ENCODE measurements at regions not wholly inside any gene's neighbourhood (a gene's known extent, or its start where the extent isn't known, plus 50 kb on each side); places are given as distances from the start of the nearest gene placed in this dataset.

DNA sequence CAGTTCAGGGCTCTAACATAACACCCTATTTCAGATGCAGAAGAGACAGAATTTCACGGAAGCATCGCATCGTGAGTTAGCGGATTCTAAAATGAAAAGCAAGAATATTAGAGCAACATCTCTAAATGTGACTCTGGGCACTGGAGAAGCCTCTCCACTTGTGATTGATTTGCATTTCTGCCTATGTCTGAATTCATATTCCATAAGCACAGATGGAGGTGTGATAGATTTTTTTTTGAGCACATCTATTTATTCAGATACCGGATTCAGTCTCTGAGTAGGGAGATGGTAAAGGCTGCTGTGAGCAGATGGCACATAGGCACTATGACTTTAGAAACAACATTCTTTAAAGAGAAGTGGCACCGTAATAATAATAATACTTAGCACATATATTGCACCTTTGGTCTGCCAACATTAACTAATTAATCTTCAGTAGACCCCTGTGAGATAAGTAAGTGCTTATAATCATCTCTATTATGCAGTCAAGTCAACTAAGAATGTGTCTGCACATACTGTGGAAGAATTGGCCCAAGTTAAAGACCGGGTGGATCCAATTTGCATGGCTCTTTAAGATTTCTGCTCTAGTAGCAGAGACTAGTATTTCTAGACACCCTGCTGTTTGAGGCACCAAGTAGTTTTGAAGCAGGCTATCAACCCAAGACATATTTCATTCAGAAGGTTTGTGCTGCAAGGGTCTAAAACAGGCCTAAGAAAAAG, 685.0 kb downstream of the CETN3 start:
- no peak overlapping the region for H3K4me2 ChIP-seq (ENCODE audit: low read length)
- no peaks in the 10 kb centered on the region for H3K9me3 ChIP-seq (ENCODE audit: low read length)
- no TSS peak for BruUV-seq (replicated peaks)
- TF ChIP-seq EZH2phosphoT487 (IDR thresholded peaks at IDR 0.05; ENCODE audit: borderline replicate concordance, low read depth, low read length) (no peak), CTCF (conservative IDR thresholded peaks at IDR 0.05; ENCODE audit: low read length) (no peak)
- no peaks in the 10 kb centered on the region for H3K9me2 ChIP-seq (ENCODE audit: insufficient read depth, low read length)
- CTCF ChIA-PET (ENCODE audit: unreplicated experiment): no interaction called here
- no peak overlapping the region for H3K27ac ChIP-seq (ENCODE audit: low read depth, low read length, poor library complexity, severe bottlenecking)
- POLR2A ChIA-PET: no interaction called here
- no peaks in the 10 kb centered on the region for H3K4me1 ChIP-seq (ENCODE audit: insufficient read depth, low read length, poor library complexity, severe bottlenecking)
- H3K36me3 ChIP-seq (ENCODE audit: insufficient read depth, low read length): no peaks in the 10 kb centered on the region
- DNase-seq (ENCODE audit: low spot score): no peak
- intact Hi-C loops (cut with micrococcal nuclease; ENCODE audit: unreplicated experiment): no loop called here
- no peaks in the 10 kb centered on the region for H3K79me2 ChIP-seq (ENCODE audit: insufficient read depth, low read depth, low read length)
- H3K4me3 ChIP-seq (ENCODE audit: low read depth, low read length, poor library complexity, severe bottlenecking): no peak overlapping the region
- H4K20me1 ChIP-seq (ENCODE audit: insufficient read depth, low read length): no peaks in the 10 kb centered on the region
- no peak overlapping the region for H2AFZ ChIP-seq (ENCODE audit: low read length)

DNA sequence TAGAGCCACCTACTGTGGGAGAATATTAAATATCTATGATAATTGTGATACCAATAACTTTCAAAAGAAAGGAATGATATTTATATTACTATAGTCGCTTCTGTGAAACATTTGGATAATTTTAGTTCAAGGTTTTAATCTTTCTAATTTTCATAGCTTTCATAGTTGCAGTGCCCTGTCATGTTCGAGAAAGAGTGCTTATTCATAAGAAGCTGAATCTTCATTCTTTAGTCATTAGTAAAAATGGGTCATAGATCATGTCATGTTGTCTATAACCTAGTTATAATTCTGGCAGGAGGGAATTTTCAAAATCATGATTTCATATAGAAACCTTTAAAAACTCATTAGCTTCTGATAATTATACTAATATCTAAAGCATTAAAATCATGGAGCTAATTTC, 685.6 kb downstream of the CETN3 start:
- ChIA-PET POLR2A (interaction anchor here (1.2 kb wide), 1 partner anchor 10 kb away, joined by 4 read pairs; no protein-coding TSS in a partner anchor), CTCF (ENCODE audit: unreplicated experiment) (no interaction called here)
- Histone ChIP-seq H3K9me3 (ENCODE audit: low read length) (no peaks in the 10 kb centered on the region), H3K4me2 (ENCODE audit: low read length) (no peak overlapping the region), H3K79me2 (ENCODE audit: insufficient read depth, low read depth, low read length) (no peaks in the 10 kb centered on the region), H3K36me3 (ENCODE audit: insufficient read depth, low read length) (no peaks in the 10 kb centered on the region), H3K9me2 (ENCODE audit: insufficient read depth, low read length) (no peaks in the 10 kb centered on the region), H3K4me1 (ENCODE audit: insufficient read depth, low read length, poor library complexity, severe bottlenecking) (no peaks in the 10 kb centered on the region), H3K27ac (ENCODE audit: low read depth, low read length, poor library complexity, severe bottlenecking) (no peak overlapping the region), H4K20me1 (ENCODE audit: insufficient read depth, low read length) (no peaks in the 10 kb centered on the region), H2AFZ (ENCODE audit: low read length) (no peak overlapping the region), H3K4me3 (ENCODE audit: low read depth, low read length, poor library complexity, severe bottlenecking) (no peak overlapping the region)
- intact Hi-C loops (cut with micrococcal nuclease; ENCODE audit: unreplicated experiment): no loop called here
- no TSS peak for BruUV-seq (replicated peaks)
- no peak for DNase-seq (ENCODE audit: low spot score)
- no peak for TF ChIP-seq EZH2phosphoT487 (IDR thresholded peaks at IDR 0.05; ENCODE audit: borderline replicate concordance, low read depth, low read length)
- TF ChIP-seq CTCF (conservative IDR thresholded peaks at IDR 0.05; ENCODE audit: low read length): no peak

DNA sequence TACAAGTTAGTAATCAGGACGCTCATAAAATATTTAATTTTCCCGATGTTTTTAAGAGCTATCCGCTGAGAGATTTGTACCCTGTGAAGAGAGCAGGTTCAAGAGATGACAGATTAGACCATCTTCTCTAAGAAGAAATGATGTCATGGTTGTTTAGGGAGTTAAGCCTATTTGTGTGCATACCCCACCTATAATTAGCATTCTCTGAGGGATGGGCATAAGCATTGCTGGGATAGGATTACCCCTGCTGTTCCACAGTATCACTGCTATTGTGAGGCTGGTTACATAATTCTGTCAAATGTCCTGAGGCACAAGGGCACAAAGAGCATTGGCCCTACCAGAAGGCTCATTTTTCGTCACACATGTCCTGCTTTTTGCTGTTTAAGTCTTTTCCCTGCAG, 687.0 kb downstream of the CETN3 start:
- Histone ChIP-seq H3K4me3 (ENCODE audit: low read depth, low read length, poor library complexity, severe bottlenecking) (no peak overlapping the region), H3K27ac (ENCODE audit: low read depth, low read length, poor library complexity, severe bottlenecking) (no peak overlapping the region), H3K79me2 (ENCODE audit: insufficient read depth, low read depth, low read length) (no peaks in the 10 kb centered on the region), H2AFZ (ENCODE audit: low read length) (no peak overlapping the region), H3K36me3 (ENCODE audit: insufficient read depth, low read length) (no peaks in the 10 kb centered on the region), H3K4me1 (ENCODE audit: insufficient read depth, low read length, poor library complexity, severe bottlenecking) (no peaks in the 10 kb centered on the region), H3K9me3 (ENCODE audit: low read length) (no peaks in the 10 kb centered on the region), H4K20me1 (ENCODE audit: insufficient read depth, low read length) (no peaks in the 10 kb centered on the region), H3K9me2 (ENCODE audit: insufficient read depth, low read length) (no peaks in the 10 kb centered on the region), H3K4me2 (ENCODE audit: low read length) (no peak overlapping the region)
- ChIA-PET CTCF (ENCODE audit: unreplicated experiment) (no interaction called here), POLR2A (interaction anchor here (0.7 kb wide), 1 partner anchor 16 kb away, joined by 3 read pairs; no protein-coding TSS in a partner anchor)
- BruUV-seq (replicated peaks): no TSS peak
- no peak for TF ChIP-seq EZH2phosphoT487 (IDR thresholded peaks at IDR 0.05; ENCODE audit: borderline replicate concordance, low read depth, low read length)
- intact Hi-C loops (cut with micrococcal nuclease; ENCODE audit: unreplicated experiment): no loop called here
- DNase-seq (ENCODE audit: low spot score): no peak

All from OCI-LY7 (cell line).